GM21723 (cell line): ENCODE measurements at regions not wholly inside any gene's neighbourhood (a gene's known extent, or its start where the extent isn't known, plus 50 kb on each side); places are given as distances from the start of the nearest gene placed in this dataset.
"Not testable (repeated sequence)": the region's sequence is repeated elsewhere in the genome, so short reads cannot be mapped to it uniquely, and the experiment has no call there.

ENCODE experiments used
- ATAC-seq: cut with Tn5 transposase; IDR thresholded peaks from one replicate; pipeline ENCODE4 v1.9.1; 2021; ENCODE audit warnings: mild to moderate bottlenecking, moderate library complexity; ENCODE audit not compliant: unreplicated experiment

DNA sequence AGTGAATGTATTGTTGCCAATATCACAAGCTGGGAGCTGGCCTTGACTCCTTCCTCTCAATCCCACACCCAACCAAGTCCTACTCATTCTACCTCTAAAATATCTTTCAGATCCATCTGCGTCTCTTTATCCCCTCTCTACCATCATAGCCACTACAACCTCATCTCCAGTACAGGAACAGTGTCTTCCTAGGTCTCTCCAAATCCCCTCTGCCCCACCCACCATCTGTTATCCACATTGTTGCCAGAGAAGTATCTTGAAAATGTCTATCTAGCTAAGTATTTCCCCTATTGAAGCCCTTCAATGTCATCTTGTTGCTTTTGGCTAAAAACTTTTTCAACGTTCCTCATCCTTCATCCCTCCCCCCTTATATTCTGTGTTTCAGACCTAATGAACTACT, 244.7 kb downstream of the C12orf75 start:
- ATAC-seq, result no peak

DNA sequence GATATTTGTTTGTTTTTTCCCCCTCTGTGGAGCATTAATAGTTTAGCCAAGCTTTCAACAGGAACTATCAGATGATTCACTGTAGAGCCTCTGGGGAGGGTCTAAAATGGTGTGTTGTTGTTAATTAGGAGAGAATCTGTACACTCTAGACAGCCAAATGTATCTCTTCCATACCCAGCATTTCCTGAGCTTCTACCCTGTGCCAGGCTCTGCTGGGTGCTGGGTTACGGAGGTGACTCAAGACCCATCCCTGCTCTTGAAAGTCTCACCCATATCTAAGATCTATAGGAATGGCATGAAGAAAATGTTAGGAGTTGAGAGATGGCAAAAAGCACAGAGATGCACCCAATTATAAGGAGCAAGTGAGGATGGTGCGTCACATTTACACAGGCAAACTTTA, 245.8 kb downstream of the C12orf75 start:
- no peak for ATAC-seq

DNA sequence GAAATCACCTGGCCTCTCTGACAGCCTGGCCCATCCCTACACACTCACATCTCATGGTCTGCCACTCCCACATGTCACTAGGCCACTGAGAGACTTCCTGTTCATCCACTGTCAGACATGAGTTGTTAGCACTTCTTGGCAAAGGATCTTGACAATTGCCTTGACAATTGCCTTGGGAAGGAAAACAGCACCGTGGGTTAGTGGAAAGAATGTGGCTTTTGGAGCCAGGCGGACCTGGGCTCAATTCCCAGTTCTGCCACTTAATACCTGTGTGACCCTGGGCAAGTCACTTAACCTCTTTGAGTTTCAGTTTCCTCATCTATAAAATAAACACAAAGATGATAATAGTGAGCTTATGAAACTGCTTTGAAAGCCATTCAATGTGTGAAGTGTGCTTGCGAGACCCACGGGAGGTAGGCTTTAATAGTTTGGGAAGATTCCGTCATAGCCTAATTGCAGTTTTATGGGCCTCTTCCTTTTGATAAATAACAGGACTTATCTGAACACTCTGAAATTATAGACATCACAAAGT, 250.4 kb downstream of the C12orf75 start:
- ATAC-seq, result no peak

DNA sequence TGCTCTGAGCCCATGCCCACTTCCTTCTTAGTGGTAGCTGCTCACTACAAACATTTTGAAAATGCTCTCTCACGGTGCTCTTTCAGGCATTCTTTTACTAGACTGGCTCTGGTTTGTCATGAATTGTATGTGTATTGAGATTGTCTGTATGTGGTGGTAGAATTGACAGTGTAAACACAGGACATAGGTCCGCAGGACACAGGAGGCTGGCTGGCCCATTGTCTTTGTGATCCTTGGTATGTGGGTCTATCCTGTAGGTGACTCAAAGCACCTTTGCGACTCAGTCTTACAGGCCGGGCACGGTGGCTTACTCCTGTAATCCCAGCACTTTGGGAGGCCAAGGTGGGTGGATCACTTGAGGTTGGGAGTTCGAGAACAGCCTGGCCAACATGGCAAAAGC, 250.9 kb downstream of the C12orf75 start:
- no peak for ATAC-seq

DNA sequence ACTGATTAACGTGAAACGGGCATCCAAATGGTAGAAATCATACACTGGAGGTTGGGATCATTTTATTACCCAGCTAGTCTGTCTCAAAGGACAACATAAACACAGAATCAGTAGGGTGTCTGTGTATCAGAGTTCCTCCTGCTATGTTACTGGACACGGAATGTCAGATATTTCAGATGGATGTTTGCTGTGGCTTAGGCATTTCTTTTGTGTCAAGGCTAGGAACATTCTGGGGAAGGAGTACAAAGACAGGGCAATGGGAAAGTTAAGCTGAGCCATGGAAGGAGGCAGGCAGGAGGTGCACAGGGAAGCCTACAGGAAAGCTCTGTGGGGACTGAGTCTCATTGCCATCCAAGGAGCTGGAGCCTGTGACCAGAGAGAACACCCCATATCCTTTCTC, 254.6 kb downstream of the C12orf75 start:
- no peak for ATAC-seq

DNA sequence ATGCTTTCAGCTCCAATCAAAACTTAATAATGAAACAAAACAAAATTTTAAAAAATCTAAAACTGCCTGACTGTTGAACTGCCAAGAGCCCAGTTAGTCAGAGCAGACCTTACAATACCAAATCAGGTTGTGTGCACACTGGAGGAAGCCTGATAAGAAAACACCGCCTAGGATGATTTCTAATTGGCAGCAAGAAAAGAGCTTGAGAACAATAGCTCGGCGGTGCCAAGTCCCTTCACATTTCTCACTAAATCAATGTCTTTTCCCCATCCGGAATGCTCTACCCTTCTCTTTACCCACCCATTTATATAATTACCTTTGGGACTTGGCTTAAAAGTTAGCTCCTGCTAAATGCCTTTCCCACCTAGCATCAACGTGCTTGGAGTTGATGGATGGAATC, 256.7 kb downstream of the C12orf75 start:
- ATAC-seq, result no peak

DNA sequence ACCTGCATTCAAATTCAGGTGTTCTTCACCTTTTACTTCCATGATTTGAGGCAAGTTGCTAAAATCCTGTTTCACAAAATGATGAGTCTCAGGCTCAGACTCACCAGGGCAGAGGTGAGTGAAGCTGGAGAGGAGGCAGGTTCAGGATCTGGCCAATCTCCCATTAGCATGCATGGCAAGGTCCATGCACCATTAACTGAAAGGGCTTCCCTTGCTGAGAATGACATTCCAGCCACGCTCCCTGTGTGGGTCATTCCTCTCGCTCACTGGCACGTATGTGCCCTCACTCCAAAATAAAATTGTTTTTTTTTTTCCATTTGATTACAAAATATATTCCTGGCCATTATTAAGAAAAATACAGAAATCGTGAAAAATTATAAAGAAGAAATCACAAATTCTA, 257.6 kb downstream of the C12orf75 start:
- no peak for ATAC-seq

DNA sequence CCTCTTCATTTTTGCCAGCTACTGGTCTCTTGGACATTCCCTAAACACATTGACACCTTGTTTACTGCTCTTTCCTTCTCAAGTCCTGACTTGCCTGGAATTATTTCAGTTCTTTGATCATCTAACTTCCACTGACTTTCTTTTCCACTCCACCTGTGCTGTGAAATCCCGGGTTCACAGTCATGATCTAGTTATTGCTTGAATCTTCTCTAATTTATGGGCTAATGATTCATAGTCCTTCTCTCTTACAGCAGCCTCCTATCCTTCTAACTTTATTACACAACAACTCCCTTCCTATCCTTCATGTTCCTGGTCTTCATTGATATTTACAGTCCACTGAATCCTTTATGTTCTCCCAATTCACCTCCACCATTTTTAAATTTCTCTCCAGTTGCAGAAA, 260.1 kb downstream of the C12orf75 start:
- no peak for ATAC-seq

DNA sequence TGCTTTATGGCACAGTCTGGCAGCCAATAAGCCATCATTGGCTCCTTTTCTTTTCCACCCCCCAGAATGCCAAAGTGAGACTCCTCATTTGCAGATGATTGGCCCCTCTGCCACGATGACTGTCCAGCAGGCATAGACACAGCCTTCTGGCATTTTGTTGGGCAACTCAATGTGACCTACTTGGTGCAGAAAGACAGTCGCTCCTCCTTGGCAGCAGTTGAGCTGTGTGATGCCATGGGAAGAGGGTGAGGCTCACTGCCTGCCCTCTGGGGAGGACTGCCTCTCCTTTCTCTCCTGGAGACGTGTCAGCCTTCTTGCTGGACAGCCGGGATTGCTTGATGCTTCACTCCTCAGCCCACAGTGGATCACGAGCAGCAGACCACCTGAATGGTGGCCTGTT, 264.9 kb downstream of the C12orf75 start:
- no peak for ATAC-seq

DNA sequence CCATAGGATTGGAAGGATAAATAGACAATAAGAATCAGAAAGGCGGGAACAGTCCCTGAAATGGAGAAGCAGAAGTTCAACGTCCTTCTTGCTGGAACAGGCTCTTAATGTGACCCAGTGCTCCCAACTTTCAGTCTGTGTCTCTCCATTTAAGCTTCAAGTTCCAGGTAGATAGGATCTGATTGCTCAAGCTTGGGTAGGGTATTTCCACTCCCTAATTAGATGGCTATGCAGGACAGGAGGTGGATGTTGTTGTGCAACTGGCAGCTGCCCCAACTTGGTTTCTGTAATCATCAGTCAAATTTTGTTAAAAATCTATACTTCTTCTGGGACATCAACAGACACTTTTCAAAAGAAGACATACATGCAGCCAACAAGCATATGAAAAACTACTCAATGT, 266.2 kb downstream of the C12orf75 start:
- no peak for ATAC-seq

DNA sequence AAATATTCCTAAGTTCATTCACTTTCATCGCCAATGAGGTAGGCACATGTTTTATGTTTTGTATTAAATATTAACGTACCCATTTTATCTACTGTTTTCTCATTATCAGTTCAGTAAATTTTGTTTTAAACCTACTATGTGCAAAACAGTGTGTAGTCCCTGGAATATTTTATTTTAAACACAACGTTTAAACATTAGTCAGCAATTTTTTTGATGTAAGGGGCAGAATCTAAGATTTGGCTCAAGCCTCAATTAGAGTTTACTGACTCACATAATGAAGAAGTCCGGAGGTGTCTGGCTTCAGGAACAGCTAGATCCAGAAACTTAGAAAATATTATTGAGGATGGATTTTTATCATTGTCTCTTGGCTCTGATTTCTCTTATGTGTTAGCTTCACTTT, 267.5 kb downstream of the C12orf75 start:
- no peak for ATAC-seq

DNA sequence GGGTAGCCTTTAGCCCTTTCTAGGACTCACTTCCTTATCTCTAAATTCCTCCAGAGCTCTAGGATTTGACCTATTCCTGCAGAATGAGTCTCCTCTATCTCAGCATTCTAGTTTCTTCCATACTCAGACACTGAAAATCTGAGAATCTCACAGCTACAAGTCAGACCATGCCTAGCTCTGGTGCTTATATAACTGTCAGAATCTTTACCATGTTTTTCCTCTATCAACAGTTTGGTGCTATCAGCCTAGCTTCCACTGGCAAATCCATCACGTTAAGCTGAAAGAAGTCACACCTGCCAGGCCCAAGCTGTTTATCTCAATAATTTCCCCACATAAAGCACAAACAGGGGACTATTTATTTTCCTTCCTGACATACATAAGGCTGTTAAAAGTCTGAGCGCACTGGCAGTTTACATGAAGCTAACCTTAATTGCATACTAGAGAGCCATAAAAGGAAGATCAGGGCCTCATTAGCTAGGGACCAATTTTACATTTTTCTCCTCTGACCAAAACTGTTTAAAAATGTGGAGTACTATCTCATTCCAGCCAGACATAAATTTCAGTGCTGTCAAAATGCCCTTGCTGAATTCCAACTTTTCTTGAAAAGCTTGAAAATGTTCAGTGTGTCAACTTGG, 270.5 kb downstream of the C12orf75 start:
- no peak for ATAC-seq

DNA sequence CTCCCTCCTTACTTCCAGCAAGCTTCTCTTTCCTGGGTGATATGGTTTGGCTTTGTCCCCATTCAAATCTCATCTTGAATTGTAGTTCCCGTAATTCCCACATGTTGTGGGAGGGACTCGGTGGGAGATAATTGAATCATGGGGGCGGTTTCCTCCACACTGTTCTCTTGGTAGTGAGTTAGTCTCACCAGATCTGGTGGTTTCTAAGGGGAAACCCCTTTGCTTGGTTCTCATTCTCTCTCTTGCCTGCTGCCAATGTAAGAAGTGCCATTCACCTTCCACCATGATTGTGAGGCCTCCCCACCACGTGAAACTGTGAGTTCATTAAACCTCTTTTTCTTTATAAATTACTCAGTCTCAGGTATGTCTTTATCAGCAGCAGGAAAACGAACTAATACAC, 271.8 kb downstream of the C12orf75 start:
- not testable (repeated sequence) for ATAC-seq

DNA sequence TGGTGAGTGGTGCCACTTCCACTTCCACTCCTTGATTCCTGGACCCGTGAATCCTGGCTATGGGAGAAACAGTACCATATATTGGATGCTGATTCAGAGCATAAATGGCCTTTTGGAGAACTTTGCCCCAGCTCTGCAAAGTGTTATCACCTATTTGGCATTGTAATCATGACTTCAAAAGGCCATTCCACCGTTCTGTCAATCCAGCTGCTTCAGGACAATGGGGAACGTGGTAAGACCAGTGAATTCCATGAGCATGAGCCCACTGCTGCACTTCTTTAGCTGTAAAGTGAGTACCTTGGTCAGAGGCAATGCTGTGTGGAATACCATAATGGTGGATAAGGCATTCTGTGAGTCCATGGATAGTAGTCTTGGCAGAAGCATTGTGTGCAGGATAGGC, 273.8 kb downstream of the C12orf75 start:
- ATAC-seq, result not testable (repeated sequence)

DNA sequence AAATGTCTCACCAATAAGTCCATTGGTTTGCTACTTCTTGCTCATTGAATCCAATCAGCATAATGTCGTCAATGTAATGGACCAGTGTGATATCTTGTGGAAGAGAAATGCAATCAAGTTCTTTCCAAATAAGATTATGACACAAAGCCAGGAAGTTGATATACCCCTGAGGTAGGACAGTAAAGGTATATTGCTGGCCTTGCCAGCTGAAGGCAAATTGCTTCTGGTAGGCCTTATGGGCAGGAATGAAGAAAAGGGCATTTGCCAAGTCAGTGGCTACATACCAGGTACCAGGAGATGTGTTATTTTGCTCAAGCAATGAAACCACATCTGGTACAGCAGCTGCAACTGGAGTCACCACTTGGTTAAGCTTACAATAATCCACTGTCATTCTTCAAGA, 276.1 kb downstream of the C12orf75 start:
- ATAC-seq, result not testable (repeated sequence)

DNA sequence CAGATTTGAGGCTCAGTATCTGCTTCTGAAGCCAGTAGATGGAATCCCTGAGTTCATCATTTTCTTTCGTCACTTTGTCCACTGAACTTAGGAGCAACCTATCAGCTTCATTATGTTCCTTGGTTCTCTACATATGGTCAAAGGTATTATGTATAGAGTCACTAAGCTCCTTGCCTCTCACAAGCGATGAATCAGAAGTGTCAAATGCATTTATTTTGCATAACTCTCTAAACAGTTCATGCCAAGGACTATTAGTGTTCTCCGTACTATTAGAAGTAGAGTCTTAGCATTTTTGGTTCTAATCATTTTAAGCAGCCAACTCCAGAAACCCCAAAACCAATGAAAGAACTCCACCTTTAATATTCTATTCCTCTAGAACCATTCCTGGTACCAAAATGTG, 278.5 kb downstream of the C12orf75 start:
- not testable (repeated sequence) for ATAC-seq

DNA sequence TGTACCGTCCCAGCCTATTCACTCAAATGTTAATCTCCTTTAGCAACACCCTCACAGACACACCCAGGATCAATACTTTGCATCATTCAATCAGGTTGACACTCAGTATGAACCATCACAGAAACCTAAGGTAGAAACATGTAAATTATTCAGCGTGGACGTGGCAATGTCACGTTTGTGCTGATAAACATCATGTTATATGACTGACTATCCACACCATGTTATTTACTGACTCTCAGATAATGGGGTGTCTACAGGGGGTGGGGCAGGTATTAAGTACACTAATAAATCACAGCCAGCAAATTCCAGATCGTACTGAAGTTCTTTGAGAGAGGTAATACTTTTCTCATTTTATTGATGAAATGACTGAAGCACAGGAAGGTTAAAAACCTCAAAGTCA, 280.0 kb downstream of the C12orf75 start:
- no peak for ATAC-seq

DNA sequence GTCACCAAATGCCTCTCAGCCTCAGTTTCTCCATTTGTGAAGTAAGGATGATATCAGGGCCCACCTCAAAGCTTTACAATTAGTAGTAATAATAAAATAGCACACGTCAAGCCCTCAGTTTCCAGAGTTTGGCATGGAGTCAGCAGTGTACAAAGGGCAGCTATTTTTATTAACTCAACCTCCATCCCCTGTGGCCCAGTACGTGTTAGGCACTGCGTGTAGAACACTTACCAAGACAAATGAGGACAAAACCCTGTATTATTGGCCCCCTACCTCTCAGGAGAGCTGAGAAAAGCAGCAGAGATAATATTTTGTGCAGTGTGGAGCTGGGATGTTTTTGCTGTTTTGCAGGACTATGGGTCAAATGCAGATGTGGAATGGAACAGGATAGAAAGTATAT, 280.8 kb downstream of the C12orf75 start:
- no peak for ATAC-seq

DNA sequence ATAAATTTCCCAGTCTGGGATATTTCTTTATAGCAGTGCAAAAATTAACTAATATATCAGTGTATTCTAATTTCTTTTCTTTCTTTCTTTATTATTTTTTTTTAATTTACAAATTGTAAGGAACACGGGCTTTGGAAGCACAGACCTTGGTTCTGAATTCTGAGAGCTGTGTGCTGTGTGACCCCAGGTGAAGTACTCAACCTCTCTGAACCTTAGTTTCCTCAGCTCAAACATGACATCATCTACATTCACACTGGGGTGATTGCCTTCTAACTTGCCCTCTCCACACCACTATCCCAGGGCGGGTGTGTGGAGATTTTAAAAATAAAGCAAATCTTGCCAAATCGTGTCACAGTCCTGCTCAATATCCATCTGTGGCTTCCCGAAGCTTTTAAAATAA, 282.8 kb downstream of the C12orf75 start:
- no peak for ATAC-seq

DNA sequence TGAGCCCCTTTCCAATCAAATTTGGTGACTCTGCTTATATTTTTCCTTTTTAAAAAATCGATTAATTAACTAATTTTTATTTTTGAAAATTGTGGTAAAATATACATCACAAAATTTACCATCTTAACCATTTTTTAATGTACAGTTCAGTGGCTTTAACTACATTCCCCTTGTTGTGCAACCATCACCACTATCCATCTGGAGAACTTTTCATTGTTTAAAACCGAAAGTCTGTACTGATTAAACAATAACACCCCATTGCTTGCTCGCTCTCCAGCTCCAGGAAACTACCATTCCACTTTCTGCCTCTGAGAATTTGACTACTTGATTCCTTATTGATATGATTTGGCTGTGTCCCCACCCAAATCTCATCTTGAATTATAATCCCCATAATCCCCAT, 283.4 kb downstream of the C12orf75 start:
- no peak for ATAC-seq

DNA sequence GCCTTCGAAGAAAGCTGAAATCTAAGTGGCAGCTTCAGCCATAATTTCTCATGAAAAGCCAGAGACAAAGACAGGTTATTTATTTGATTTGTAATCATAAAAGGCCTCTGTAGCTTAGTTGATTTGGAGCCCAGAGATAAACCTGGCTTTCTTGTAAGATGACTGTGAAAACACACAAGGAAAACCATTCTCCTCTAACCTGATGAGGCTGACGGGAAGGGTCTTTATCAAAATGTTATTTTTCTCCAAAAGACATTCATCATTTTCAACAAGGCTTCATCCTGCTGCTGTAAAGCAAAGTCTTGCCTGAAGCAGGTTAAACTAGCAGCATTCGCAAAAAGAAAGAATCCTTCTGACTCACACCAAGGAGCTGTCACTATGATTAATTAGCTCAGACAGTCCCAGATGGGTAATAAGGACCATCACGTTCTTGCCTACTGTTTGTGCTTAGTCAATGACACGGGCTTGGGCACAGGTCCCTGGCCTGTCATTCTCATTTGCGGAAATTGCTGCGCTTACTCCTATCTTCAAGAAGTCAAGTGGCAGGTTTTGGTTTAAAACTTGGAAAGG, 286.6 kb downstream of the C12orf75 start:
- ATAC-seq, result no peak

DNA sequence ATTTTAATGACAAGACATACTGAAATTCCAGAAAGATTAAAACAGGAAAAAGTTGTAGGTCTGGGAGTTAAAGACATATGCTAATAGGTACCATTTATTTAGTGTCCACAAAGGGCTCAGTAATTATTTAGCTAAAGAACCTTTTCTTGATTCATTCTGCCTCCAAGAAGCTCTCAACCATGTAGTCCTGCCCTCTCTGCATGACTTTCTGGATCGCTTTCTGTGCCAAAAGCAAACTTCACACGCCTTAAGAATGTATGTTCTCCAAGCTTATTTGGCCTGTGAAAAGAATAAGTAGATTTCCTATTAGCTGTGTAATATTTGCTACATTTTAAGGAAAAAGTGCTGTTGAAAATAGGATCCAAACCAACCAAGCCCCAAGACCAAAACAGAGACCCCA, 291.7 kb downstream of the C12orf75 start:
- no peak for ATAC-seq
